ENCODE measurements at regions not wholly inside any gene's neighbourhood (a gene's known extent, or its start where the extent isn't known, plus 50 kb on each side); places are given as distances from the start of the nearest gene placed in this dataset.
"Not testable (repeated sequence)": the region's sequence is repeated elsewhere in the genome, so short reads cannot be mapped to it uniquely, and the experiment has no call there.

- Mint-ChIP-seq H3K4me3 (no peak overlapping the region), H3K27me3 (no peaks in the 10 kb centered on the region), H3K4me1 (no peaks in the 10 kb centered on the region), H3K9me3 (no peaks in the 10 kb centered on the region), H3K27ac (no peak overlapping the region), H3K36me3 (ENCODE audit: low read depth) (no peaks in the 10 kb centered on the region)
- ChIA-PET CTCF (no interaction called here), POLR2A (no interaction called here)
- no peak for DNase-seq
Observed at GRCh38 chr2:156956161-156956560, 301.3 kb upstream of the GALNT5 start.

- no peak overlapping the region for H3K4me3 Mint-ChIP-seq
- H3K27ac Mint-ChIP-seq = no peak overlapping the region
- no peaks in the 10 kb centered on the region for H3K27me3 Mint-ChIP-seq
- H3K4me1 Mint-ChIP-seq = no peaks in the 10 kb centered on the region
- H3K36me3 Mint-ChIP-seq (ENCODE audit: low read depth) = no peaks in the 10 kb centered on the region
- H3K9me3 Mint-ChIP-seq = no peaks in the 10 kb centered on the region
- ChIA-PET CTCF (interaction anchor here (0.8 kb wide), 1 partner anchor 19 kb away, joined by 3 read pairs; no protein-coding TSS in a partner anchor), POLR2A (no interaction called here)
- DNase-seq = no peak
Observed at GRCh38 chr2:156958374-156958773, 299.1 kb upstream of the GALNT5 start.

- H3K4me1 Mint-ChIP-seq = no peaks in the 10 kb centered on the region
- no peaks in the 10 kb centered on the region for H3K27me3 Mint-ChIP-seq
- H3K27ac Mint-ChIP-seq = no peak overlapping the region
- CTCF ChIA-PET = interaction anchor here (0.8 kb wide), 1 partner anchor 21 kb away, joined by 3 read pairs; no protein-coding TSS in a partner anchor
- H3K9me3 Mint-ChIP-seq = no peaks in the 10 kb centered on the region
- no peaks in the 10 kb centered on the region for H3K36me3 Mint-ChIP-seq (ENCODE audit: low read depth)
- POLR2A ChIA-PET = no interaction called here
- H3K4me3 Mint-ChIP-seq = no peak overlapping the region
- DNase-seq = no peak
Observed at GRCh38 chr2:156959481-156959880, 298.0 kb upstream of the GALNT5 start.

GRCh38 chr2:156982615-156983014 is 274.9 kb upstream of the GALNT5 start:
- no peaks in the 10 kb centered on the region for H3K36me3 Mint-ChIP-seq (ENCODE audit: low read depth)
- no peak overlapping the region for H3K4me3 Mint-ChIP-seq
- CTCF ChIA-PET = no interaction called here
- H3K27me3 Mint-ChIP-seq = no peaks in the 10 kb centered on the region
- no peak for DNase-seq
- H3K9me3 Mint-ChIP-seq = no peaks in the 10 kb centered on the region
- H3K4me1 Mint-ChIP-seq = no peaks in the 10 kb centered on the region
- no peak overlapping the region for H3K27ac Mint-ChIP-seq
- POLR2A ChIA-PET = no interaction called here

- Mint-ChIP-seq H3K27me3 (no peaks in the 10 kb centered on the region), H3K36me3 (ENCODE audit: low read depth) (no peaks in the 10 kb centered on the region), H3K4me3 (no peak overlapping the region), H3K4me1 (no peaks in the 10 kb centered on the region), H3K27ac (no peak overlapping the region), H3K9me3 (no peaks in the 10 kb centered on the region)
- POLR2A ChIA-PET = no interaction called here
- DNase-seq = no peak
- CTCF ChIA-PET = no interaction called here
Observed at GRCh38 chr2:156986339-156986988, 271.0 kb upstream of the GALNT5 start.

GRCh38 chr2:156999661-157000060 is 257.8 kb upstream of the GALNT5 start:
- Mint-ChIP-seq H3K9me3 (no peaks in the 10 kb centered on the region), H3K4me1 (no peaks in the 10 kb centered on the region), H3K27me3 (no peaks in the 10 kb centered on the region), H3K36me3 (ENCODE audit: low read depth) (no peaks in the 10 kb centered on the region), H3K27ac (no peak overlapping the region), H3K4me3 (no peak overlapping the region)
- POLR2A ChIA-PET = no interaction called here
- CTCF ChIA-PET = no interaction called here
- no peak for DNase-seq

GRCh38 chr2:157004789-157005188 is 252.7 kb upstream of the GALNT5 start:
- Mint-ChIP-seq H3K4me1 (no peaks in the 10 kb centered on the region), H3K36me3 (ENCODE audit: low read depth) (no peaks in the 10 kb centered on the region), H3K9me3 (no peaks in the 10 kb centered on the region), H3K27me3 (no peaks in the 10 kb centered on the region), H3K4me3 (no peak overlapping the region), H3K27ac (no peak overlapping the region)
- DNase-seq = no peak
- POLR2A ChIA-PET = no interaction called here
- CTCF ChIA-PET = no interaction called here

- DNase-seq = no peak
- Mint-ChIP-seq H3K4me1 (no peaks in the 10 kb centered on the region), H3K4me3 (no peak overlapping the region), H3K36me3 (ENCODE audit: low read depth) (no peaks in the 10 kb centered on the region), H3K9me3 (no peaks in the 10 kb centered on the region), H3K27ac (no peak overlapping the region), H3K27me3 (no peaks in the 10 kb centered on the region)
- ChIA-PET CTCF (no interaction called here), POLR2A (no interaction called here)
Observed at GRCh38 chr2:157015015-157015575, 242.4 kb upstream of the GALNT5 start.

- H3K27ac Mint-ChIP-seq; POLR2A ChIA-PET; DNase-seq; H3K27me3 Mint-ChIP-seq; H3K36me3 Mint-ChIP-seq (ENCODE audit: low read depth); H3K9me3 Mint-ChIP-seq; H3K4me3 Mint-ChIP-seq; CTCF ChIA-PET; H3K4me1 Mint-ChIP-seq: not testable (repeated sequence)
Observed at GRCh38 chr2:157023264-157023663, 234.2 kb upstream of the GALNT5 start.

GRCh38 chr2:157024129-157024528 is 233.4 kb upstream of the GALNT5 start:
- POLR2A ChIA-PET = no interaction called here

GRCh38 chr2:157032017-157032416 is 225.5 kb upstream of the GALNT5 start:
- DNase-seq = no peak
- Mint-ChIP-seq H3K27ac (no peak overlapping the region), H3K4me3 (no peak overlapping the region), H3K27me3 (no peaks in the 10 kb centered on the region), H3K36me3 (ENCODE audit: low read depth) (no peaks in the 10 kb centered on the region), H3K4me1 (no peaks in the 10 kb centered on the region), H3K9me3 (no peaks in the 10 kb centered on the region)
- ChIA-PET CTCF (no interaction called here), POLR2A (no interaction called here)

More at GRCh38 chr2:157024129-157024528, 233.4 kb upstream of the GALNT5 start:
- no peak for DNase-seq
- Mint-ChIP-seq H3K27ac (no peak overlapping the region), H3K4me1 (no peaks in the 10 kb centered on the region), H3K9me3 (no peaks in the 10 kb centered on the region), H3K36me3 (ENCODE audit: low read depth) (no peaks in the 10 kb centered on the region), H3K27me3 (no peaks in the 10 kb centered on the region), H3K4me3 (no peak overlapping the region)
- CTCF ChIA-PET = no interaction called here

- H3K36me3 Mint-ChIP-seq (ENCODE audit: low read depth) = no peaks in the 10 kb centered on the region
- ChIA-PET CTCF (no interaction called here), POLR2A (no interaction called here)
- H3K9me3 Mint-ChIP-seq = no peaks in the 10 kb centered on the region
- no peak overlapping the region for H3K4me3 Mint-ChIP-seq
- H3K4me1 Mint-ChIP-seq = no peaks in the 10 kb centered on the region
- DNase-seq = no peak
- H3K27ac Mint-ChIP-seq = no peak overlapping the region
- peaks cover 2% of the 10 kb centered on the region for H3K27me3 Mint-ChIP-seq
Observed at GRCh38 chr2:157036726-157037125, 220.8 kb upstream of the GALNT5 start.

GRCh38 chr2:157043786-157044185 is 213.7 kb upstream of the GALNT5 start:
- POLR2A ChIA-PET = no interaction called here
- no peaks in the 10 kb centered on the region for H3K36me3 Mint-ChIP-seq (ENCODE audit: low read depth)

GRCh38 chr2:157046396-157046795 is 211.1 kb upstream of the GALNT5 start:
- Mint-ChIP-seq H3K27me3 (peaks cover 3% of the 10 kb centered on the region), H3K36me3 (ENCODE audit: low read depth) (no peaks in the 10 kb centered on the region), H3K9me3 (no peaks in the 10 kb centered on the region), H3K4me3 (no peak overlapping the region), H3K27ac (no peak overlapping the region), H3K4me1 (no peaks in the 10 kb centered on the region)
- CTCF ChIA-PET = no interaction called here
- DNase-seq = no peak
- POLR2A ChIA-PET = no interaction called here

More at GRCh38 chr2:157043786-157044185, 213.7 kb upstream of the GALNT5 start:
- Mint-ChIP-seq H3K4me1 (no peaks in the 10 kb centered on the region), H3K27me3 (peaks cover 4% of the 10 kb centered on the region), H3K9me3 (no peaks in the 10 kb centered on the region), H3K4me3 (no peak overlapping the region), H3K27ac (no peak overlapping the region)
- DNase-seq = no peak
- CTCF ChIA-PET = no interaction called here

All from activated CD4-positive, alpha-beta T cell treated with anti-CD3 and anti-CD28 coated beads, Interleukin-2, amount 10 ng/mL, durations not matched to agents 7 days and 5 days (primary cell).